Ovary (tissue), 3 donors: ENCODE measurements at regions not wholly inside any gene's neighbourhood (a gene's known extent, or its start where the extent isn't known, plus 50 kb on each side); places are given as distances from the start of the nearest gene placed in this dataset.
"Not testable (repeated sequence)": the region's sequence is repeated elsewhere in the genome, so short reads cannot be mapped to it uniquely, and the experiment has no call there.

ENCODE experiments used
- CTCF ChIP-seq, 3 donors: fragments of 450-650 bp in 2 of 3; fragments of 200-600 bp in 1 of 3; IDR thresholded peaks; one replicate each; pipeline versions ENCODE4 v1.5.1 to v1.8.0; 2016 to 2022; ENCODE audit warnings: antibody characterized with exemption in 3 of 3, mild to moderate bottlenecking in 1 of 3
- EP300 ChIP-seq: sonication (generic); formaldehyde crosslinking; IDR thresholded peaks from one replicate; pipeline ENCODE4 v1.6.1; 2017; ENCODE audit warnings: antibody characterized with exemption
- POLR2A ChIP-seq: fragments of 450-650 bp; IDR thresholded peaks from one replicate; pipeline ENCODE4 v1.6.1; 2017; ENCODE audit warnings: antibody characterized with exemption, mild to moderate bottlenecking, moderate library complexity
- donor health status: DM: no; HTN: no; CAD: no.

- TF ChIP-seq CTCF (IDR thresholded peaks at IDR 0.05); POLR2A; EP300: not testable (repeated sequence)
Observed at GRCh38 chr14:106761886-106762816, 1235.8 kb downstream of the TMEM121 start.
